ENCODE measurements at regions not wholly inside any gene's neighbourhood (a gene's known extent, or its start where the extent isn't known, plus 50 kb on each side); places are given as distances from the start of the nearest gene placed in this dataset.

- no peak for ATAC-seq
- in situ Hi-C loops (cut with HindIII; ENCODE audit: low pct_unique_long_range_greater_than_20kb, low sequenced_read_pairs): no loop called here
- no peaks in the 10 kb centered on the region for H3K9me3 ChIP-seq (ENCODE audit: control insufficient read depth, insufficient read depth, low read depth, low read length)
- no peak overlapping the region for H3K4me3 ChIP-seq (ENCODE audit: low read depth in 2 of 2, low read length in 2 of 2)
- no TSS peak for BruUV-seq (replicated peaks)
- POLR2A ChIA-PET: no interaction called here
- H3K4me1 ChIP-seq (ENCODE audit: control insufficient read depth, insufficient read depth, low read length): peaks cover 11% of the 10 kb centered on the region; the same call in 1 of the 2 replicates
- intact Hi-C loops (cut with micrococcal nuclease; ENCODE audit: unreplicated experiment): no loop called here
- DNase-seq (ENCODE audit: low read depth, low spot score): no peak
- no peak for TF ChIP-seq CTCF (IDR thresholded peaks at IDR 0.05)
- TF ChIP-seq REST (IDR thresholded peaks at IDR 0.05; ENCODE audit: insufficient read depth in 1 of 2, low read depth in 2 of 2, low read length in 1 of 2): no peak
- TF ChIP-seq TCF7L2 (IDR thresholded peaks at IDR 0.05; ENCODE audit: low read depth, low read length): no peak
- TF ChIP-seq SIN3A (IDR thresholded peaks at IDR 0.05; ENCODE audit: borderline replicate concordance, insufficient read depth, low read depth, low read length): no peak
- no peak for TF ChIP-seq POLR2AphosphoS5 (IDR thresholded peaks at IDR 0.05; ENCODE audit: low read depth, low read length)
- H3K27me3 ChIP-seq (ENCODE audit: control insufficient read depth, insufficient read depth, low read length): no peaks in the 10 kb centered on the region
- H3K27ac ChIP-seq (ENCODE audit: low read length): no peak overlapping the region
- no peaks in the 10 kb centered on the region for H3K36me3 ChIP-seq (ENCODE audit: control insufficient read depth, insufficient read depth, low read length)
- CTCF ChIA-PET: no interaction called here
Measured at GRCh38 chr4:30863021-30863420, 142.9 kb downstream of the PCDH7 start.

- no peak overlapping the region for H3K27ac ChIP-seq (ENCODE audit: low read length)
- ATAC-seq (no peak), DNase-seq (ENCODE audit: low read depth, low spot score) (no peak)
- H3K36me3 ChIP-seq (ENCODE audit: control insufficient read depth, insufficient read depth, low read length): no peaks in the 10 kb centered on the region
- CTCF ChIA-PET: no interaction called here
- BruUV-seq (replicated peaks): no TSS peak
- H3K27me3 ChIP-seq (ENCODE audit: control insufficient read depth, insufficient read depth, low read length): no peaks in the 10 kb centered on the region
- H3K4me1 ChIP-seq (ENCODE audit: control insufficient read depth, insufficient read depth, low read length): peaks cover 9% of the 10 kb centered on the region; the same call in 1 of the 2 replicates
- intact Hi-C loops (cut with micrococcal nuclease; ENCODE audit: unreplicated experiment): no loop called here
- H3K9me3 ChIP-seq (ENCODE audit: control insufficient read depth, insufficient read depth, low read depth, low read length): no peaks in the 10 kb centered on the region
- in situ Hi-C loops (cut with HindIII; ENCODE audit: low pct_unique_long_range_greater_than_20kb, low sequenced_read_pairs): no loop called here
- no peak overlapping the region for H3K4me3 ChIP-seq (ENCODE audit: low read depth in 2 of 2, low read length in 2 of 2)
- TF ChIP-seq POLR2AphosphoS5 (IDR thresholded peaks at IDR 0.05; ENCODE audit: low read depth, low read length): no peak
- POLR2A ChIA-PET: no interaction called here
Measured at GRCh38 chr4:30865691-30866090, 145.5 kb downstream of the PCDH7 start.

GRCh38 chr4:30866346-30866745 lies 146.2 kb downstream of the PCDH7 start:
- in situ Hi-C loops (cut with HindIII; ENCODE audit: low pct_unique_long_range_greater_than_20kb, low sequenced_read_pairs) (no loop called here), intact Hi-C loops (cut with micrococcal nuclease; ENCODE audit: unreplicated experiment) (no loop called here)
- DNase-seq (ENCODE audit: low read depth, low spot score) (no peak), ATAC-seq (no peak)
- CTCF ChIA-PET: no interaction called here
- no peaks in the 10 kb centered on the region for H3K9me3 ChIP-seq (ENCODE audit: control insufficient read depth, insufficient read depth, low read depth, low read length)
- no peaks in the 10 kb centered on the region for H3K27me3 ChIP-seq (ENCODE audit: control insufficient read depth, insufficient read depth, low read length)
- H3K36me3 ChIP-seq (ENCODE audit: control insufficient read depth, insufficient read depth, low read length): no peaks in the 10 kb centered on the region
- POLR2A ChIA-PET: no interaction called here
- TF ChIP-seq TCF7L2 (IDR thresholded peaks at IDR 0.05; ENCODE audit: low read depth, low read length) (no peak), REST (IDR thresholded peaks at IDR 0.05; ENCODE audit: insufficient read depth in 1 of 2, low read depth in 2 of 2, low read length in 1 of 2) (no peak), SIN3A (IDR thresholded peaks at IDR 0.05; ENCODE audit: borderline replicate concordance, insufficient read depth, low read depth, low read length) (no peak), POLR2AphosphoS5 (IDR thresholded peaks at IDR 0.05; ENCODE audit: low read depth, low read length) (no peak), CTCF (IDR thresholded peaks at IDR 0.05) (no peak)
- H3K27ac ChIP-seq (ENCODE audit: low read length): no peak overlapping the region
- peaks cover 9% of the 10 kb centered on the region; the same call in 1 of the 2 replicates for H3K4me1 ChIP-seq (ENCODE audit: control insufficient read depth, insufficient read depth, low read length)
- H3K4me3 ChIP-seq (ENCODE audit: low read depth in 2 of 2, low read length in 2 of 2): no peak overlapping the region
- BruUV-seq (replicated peaks): no TSS peak

Measured in Panc1 (cell line).